ENCODE measurements at regions not wholly inside any gene's neighbourhood (a gene's known extent, or its start where the extent isn't known, plus 50 kb on each side); places are given as distances from the start of the nearest gene placed in this dataset.

DNA sequence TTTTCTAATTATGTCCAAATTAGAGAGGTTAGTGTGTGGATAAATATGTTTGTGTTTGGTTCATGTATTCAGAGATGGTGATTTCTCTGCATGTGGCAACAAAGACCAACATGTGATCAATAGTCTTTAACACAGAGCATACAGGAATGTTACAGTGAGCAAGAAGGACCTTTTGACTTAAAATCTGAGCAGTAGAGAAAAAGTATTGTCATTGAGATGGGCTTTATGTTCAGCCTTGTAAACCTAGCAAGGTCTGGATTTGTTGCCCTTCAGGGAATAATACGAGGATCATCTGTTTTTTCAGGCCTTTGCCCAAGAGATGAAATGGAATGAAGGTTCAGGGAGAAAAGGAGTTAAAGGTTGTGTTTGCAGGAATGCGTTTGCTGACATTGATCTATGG, 161.8 kb upstream of the NECTIN3 start:
- Histone ChIP-seq H3K4me3 (IDR thresholded peaks at IDR 0.05; ENCODE audit: insufficient read depth, low read depth, low read length) (no peak overlapping the region), H4K20me1 (ENCODE audit: insufficient read depth) (no peaks in the 10 kb centered on the region), H3K79me2 (ENCODE audit: insufficient read depth, low read depth) (no peaks in the 10 kb centered on the region), H3K27me3 (ENCODE audit: insufficient read depth, low read depth) (no peaks in the 10 kb centered on the region), H2AFZ (ENCODE audit: low read depth) (no peak overlapping the region), H3K27ac (no peak overlapping the region), H3K36me3 (ENCODE audit: insufficient read depth) (no peaks in the 10 kb centered on the region), H3K9ac (no peak overlapping the region), H3K4me1 (ENCODE audit: low read depth, poor library complexity, severe bottlenecking) (no peaks in the 10 kb centered on the region), H3K4me2 (no peak overlapping the region)
- TF ChIP-seq, protein P1, sequence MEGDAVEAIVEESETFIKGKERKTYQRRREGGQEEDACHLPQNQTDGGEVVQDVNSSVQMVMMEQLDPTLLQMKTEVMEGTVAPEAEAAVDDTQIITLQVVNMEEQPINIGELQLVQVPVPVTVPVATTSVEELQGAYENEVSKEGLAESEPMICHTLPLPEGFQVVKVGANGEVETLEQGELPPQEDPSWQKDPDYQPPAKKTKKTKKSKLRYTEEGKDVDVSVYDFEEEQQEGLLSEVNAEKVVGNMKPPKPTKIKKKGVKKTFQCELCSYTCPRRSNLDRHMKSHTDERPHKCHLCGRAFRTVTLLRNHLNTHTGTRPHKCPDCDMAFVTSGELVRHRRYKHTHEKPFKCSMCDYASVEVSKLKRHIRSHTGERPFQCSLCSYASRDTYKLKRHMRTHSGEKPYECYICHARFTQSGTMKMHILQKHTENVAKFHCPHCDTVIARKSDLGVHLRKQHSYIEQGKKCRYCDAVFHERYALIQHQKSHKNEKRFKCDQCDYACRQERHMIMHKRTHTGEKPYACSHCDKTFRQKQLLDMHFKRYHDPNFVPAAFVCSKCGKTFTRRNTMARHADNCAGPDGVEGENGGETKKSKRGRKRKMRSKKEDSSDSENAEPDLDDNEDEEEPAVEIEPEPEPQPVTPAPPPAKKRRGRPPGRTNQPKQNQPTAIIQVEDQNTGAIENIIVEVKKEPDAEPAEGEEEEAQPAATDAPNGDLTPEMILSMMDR (conservative IDR thresholded peaks at IDR 0.05; ENCODE audit: low read depth, low read length) = no peak

DNA sequence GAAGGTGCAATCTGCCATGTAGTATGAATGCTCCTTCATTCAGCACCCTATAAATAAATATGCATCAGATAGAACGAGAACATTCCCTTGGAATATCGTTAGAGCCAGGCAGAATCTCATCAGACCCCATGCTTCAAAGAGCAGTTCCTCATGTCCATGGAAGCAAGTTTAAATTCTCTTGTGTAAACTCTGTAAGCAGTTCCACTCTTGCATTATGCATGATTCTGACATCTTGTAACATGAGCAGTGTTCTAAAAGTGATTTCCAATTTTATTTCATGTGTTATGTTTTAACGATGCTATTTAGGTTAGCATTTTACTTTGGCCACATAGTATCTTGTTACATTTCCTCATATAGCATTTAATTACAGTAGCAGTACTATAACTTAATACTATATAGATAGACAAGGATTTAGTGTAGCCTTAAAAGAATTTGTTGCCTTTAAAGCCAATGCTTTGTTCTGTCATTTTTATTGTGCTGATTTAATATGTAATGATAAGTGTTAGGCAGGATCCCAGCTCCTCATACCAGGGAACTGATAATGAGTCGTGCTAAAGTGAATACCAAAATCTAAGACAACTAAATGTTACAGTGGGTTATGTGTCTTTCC, 161.2 kb upstream of the NECTIN3 start:
- H3K36me3 ChIP-seq (ENCODE audit: insufficient read depth) = no peaks in the 10 kb centered on the region
- no peak overlapping the region for H3K4me3 ChIP-seq (IDR thresholded peaks at IDR 0.05; ENCODE audit: insufficient read depth, low read depth, low read length)
- H3K79me2 ChIP-seq (ENCODE audit: insufficient read depth, low read depth) = no peaks in the 10 kb centered on the region
- no peak overlapping the region for H3K9ac ChIP-seq
- no peak overlapping the region for H3K27ac ChIP-seq
- H3K4me1 ChIP-seq (ENCODE audit: low read depth, poor library complexity, severe bottlenecking) = no peaks in the 10 kb centered on the region
- no peaks in the 10 kb centered on the region for H4K20me1 ChIP-seq (ENCODE audit: insufficient read depth)
- no peak overlapping the region for H2AFZ ChIP-seq (ENCODE audit: low read depth)
- no peaks in the 10 kb centered on the region for H3K27me3 ChIP-seq (ENCODE audit: insufficient read depth, low read depth)
- TF ChIP-seq, protein P1 (conservative IDR thresholded peaks at IDR 0.05; ENCODE audit: low read depth, low read length) = no peak
- H3K4me2 ChIP-seq = no peak overlapping the region

DNA sequence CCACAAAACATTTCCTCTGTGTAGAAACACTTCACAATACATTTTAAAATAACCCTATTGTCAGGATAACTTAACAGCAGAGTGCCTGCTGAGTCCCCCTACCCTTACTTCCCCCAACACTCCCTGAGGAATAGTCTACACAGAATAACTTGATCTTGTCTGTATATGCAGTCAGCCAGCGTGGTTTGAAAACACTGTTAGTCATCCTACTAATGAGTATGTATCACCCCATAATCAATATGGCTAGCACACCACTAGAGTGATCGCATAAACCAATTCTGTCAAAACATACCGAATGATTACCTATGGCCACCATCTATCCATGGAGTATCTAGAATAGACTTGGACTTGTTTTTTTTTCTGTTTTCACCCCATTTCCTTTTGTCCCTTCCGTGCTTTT, 152.7 kb upstream of the NECTIN3 start:
- TF ChIP-seq, protein P1 (conservative IDR thresholded peaks at IDR 0.05; ENCODE audit: low read depth, low read length) = no peak
- Histone ChIP-seq H3K27ac (no peak overlapping the region), H3K4me3 (IDR thresholded peaks at IDR 0.05; ENCODE audit: insufficient read depth, low read depth, low read length) (no peak overlapping the region), H3K79me2 (ENCODE audit: insufficient read depth, low read depth) (no peaks in the 10 kb centered on the region), H4K20me1 (ENCODE audit: insufficient read depth) (no peaks in the 10 kb centered on the region), H3K36me3 (ENCODE audit: insufficient read depth) (no peaks in the 10 kb centered on the region), H3K9ac (no peak overlapping the region), H3K4me2 (no peak overlapping the region), H2AFZ (ENCODE audit: low read depth) (no peak overlapping the region), H3K27me3 (ENCODE audit: insufficient read depth, low read depth) (no peaks in the 10 kb centered on the region), H3K4me1 (ENCODE audit: low read depth, poor library complexity, severe bottlenecking) (no peaks in the 10 kb centered on the region)

DNA sequence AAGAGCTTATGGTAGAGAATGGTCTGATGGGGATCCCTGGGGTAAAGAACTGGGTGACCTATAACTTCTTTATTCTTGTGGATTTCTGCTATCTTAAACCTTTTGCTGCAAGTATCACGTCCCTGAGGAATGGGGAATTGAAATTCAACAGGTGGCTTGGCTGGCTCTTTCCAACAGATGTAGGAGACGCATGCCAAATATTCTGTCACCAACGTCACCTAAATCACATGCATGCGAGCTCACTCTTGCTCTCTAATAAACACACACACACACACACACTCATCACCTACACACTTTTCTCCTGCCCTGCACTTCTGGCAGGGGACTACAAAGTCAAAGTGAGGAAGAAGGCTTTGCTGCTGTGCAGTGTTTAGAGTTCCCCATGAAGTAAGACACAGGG, 145.8 kb upstream of the NECTIN3 start:
- no peak overlapping the region for H3K9ac ChIP-seq
- H3K79me2 ChIP-seq (ENCODE audit: insufficient read depth, low read depth) = no peaks in the 10 kb centered on the region
- H3K4me1 ChIP-seq (ENCODE audit: low read depth, poor library complexity, severe bottlenecking) = no peaks in the 10 kb centered on the region
- no peaks in the 10 kb centered on the region for H4K20me1 ChIP-seq (ENCODE audit: insufficient read depth)
- H3K4me2 ChIP-seq = no peak overlapping the region
- H3K36me3 ChIP-seq (ENCODE audit: insufficient read depth) = no peaks in the 10 kb centered on the region
- H3K27me3 ChIP-seq (ENCODE audit: insufficient read depth, low read depth) = no peaks in the 10 kb centered on the region
- H3K4me3 ChIP-seq (IDR thresholded peaks at IDR 0.05; ENCODE audit: insufficient read depth, low read depth, low read length) = no peak overlapping the region
- H3K27ac ChIP-seq = no peak overlapping the region
- no peak overlapping the region for H2AFZ ChIP-seq (ENCODE audit: low read depth)
- TF ChIP-seq, protein P1 (conservative IDR thresholded peaks at IDR 0.05; ENCODE audit: low read depth, low read length) = no peak
